ENCODE measurements at regions not wholly inside any gene's neighbourhood (a gene's known extent, or its start where the extent isn't known, plus 50 kb on each side); places are given as distances from the start of the nearest gene placed in this dataset.
A peak's percentile ranks its signal among the peaks of the same experiment; 100 is the strongest.

DNA sequence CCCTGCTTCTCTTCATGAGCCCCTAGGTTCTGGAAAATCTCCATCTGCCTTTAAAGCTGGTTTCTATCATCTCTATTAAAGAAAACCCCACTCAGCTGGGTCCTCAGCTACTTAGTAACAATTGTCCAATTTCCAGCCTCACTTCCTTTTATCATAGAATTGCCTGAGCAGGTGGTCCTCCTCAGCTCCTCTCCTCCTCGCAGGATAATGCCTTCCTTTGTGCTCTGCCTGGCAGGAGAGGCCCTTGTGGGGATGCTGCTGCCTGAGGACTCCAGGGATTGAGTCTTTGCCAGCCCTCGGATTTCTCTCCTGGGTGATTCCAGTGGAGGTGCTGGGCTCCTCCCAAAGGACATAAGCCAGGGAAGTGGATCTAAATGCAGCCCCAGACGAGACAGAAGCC is 448.3 kb downstream of the INSC start:
- Histone ChIP-seq H3K27ac (no peak overlapping the region), H3K9ac (ENCODE audit: insufficient read length) (no peak overlapping the region), H3K9me3 (ENCODE audit: low read depth, low read length) (no peaks in the 10 kb centered on the region), H3K4me3 (no peak overlapping the region), H3K36me3 (ENCODE audit: insufficient read depth, low read length) (no peaks in the 10 kb centered on the region)
- TF ChIP-seq EZH2 (IDR thresholded peaks at IDR 0.05) (no peak), FOXP2 (optimal IDR thresholded peaks at IDR 0.05; ENCODE audit: control extremely low read depth, extremely low read length, insufficient read depth) (no peak), POLR2AphosphoS5 (IDR thresholded peaks at IDR 0.05; ENCODE audit: borderline replicate concordance, low read depth, low read length) (no peak)
- no peak for DNase-seq (ENCODE audit: low read depth, low spot score)

- DNase-seq (ENCODE audit: low read depth, low spot score) = no peak
- no peak overlapping the region for H3K4me3 ChIP-seq
- no peak overlapping the region for H3K9ac ChIP-seq (ENCODE audit: insufficient read length)
- H3K27ac ChIP-seq = no peak overlapping the region
- TF ChIP-seq POLR2AphosphoS5 (IDR thresholded peaks at IDR 0.05; ENCODE audit: borderline replicate concordance, low read depth, low read length) (no peak), EZH2 (IDR thresholded peaks at IDR 0.05) (no peak), FOXP2 (optimal IDR thresholded peaks at IDR 0.05; ENCODE audit: control extremely low read depth, extremely low read length, insufficient read depth) (no peak)
- no peaks in the 10 kb centered on the region for H3K36me3 ChIP-seq (ENCODE audit: insufficient read depth, low read length)
- no peaks in the 10 kb centered on the region for H3K9me3 ChIP-seq (ENCODE audit: low read depth, low read length)
These were observed 451.2 kb downstream of the INSC start for GRCh38 chr11:15565880-15566279.

DNA sequence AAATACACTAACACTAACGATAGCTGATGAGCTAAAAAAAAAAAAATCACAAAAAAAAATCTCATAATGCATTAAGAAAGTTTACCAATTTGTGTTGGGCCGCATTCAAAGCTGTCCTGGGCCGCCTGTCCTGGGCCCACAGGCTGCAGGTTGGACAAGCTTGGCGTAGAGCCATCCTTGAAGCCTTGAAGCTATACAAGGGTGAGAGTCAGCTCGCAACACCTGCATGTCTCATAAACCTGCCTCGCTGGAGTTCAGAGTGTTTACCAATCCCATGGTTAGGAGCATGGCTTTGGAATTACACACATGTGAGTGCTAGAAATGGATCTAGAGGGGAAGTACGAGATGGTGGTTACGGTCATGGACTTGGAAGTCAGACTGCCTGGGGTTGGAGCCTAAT is 453.7 kb downstream of the INSC start:
- Histone ChIP-seq H3K9me3 (ENCODE audit: low read depth, low read length) (no peaks in the 10 kb centered on the region), H3K27ac (no peak overlapping the region), H3K9ac (ENCODE audit: insufficient read length) (no peak overlapping the region), H3K4me3 (no peak overlapping the region), H3K36me3 (ENCODE audit: insufficient read depth, low read length) (no peaks in the 10 kb centered on the region)
- DNase-seq (ENCODE audit: low read depth, low spot score) = no peak
- no peak for TF ChIP-seq EZH2 (IDR thresholded peaks at IDR 0.05)
- TF ChIP-seq POLR2AphosphoS5 (IDR thresholded peaks at IDR 0.05; ENCODE audit: borderline replicate concordance, low read depth, low read length) = no peak
- TF ChIP-seq FOXP2 (optimal IDR thresholded peaks at IDR 0.05; ENCODE audit: control extremely low read depth, extremely low read length, insufficient read depth) = no peak

DNA sequence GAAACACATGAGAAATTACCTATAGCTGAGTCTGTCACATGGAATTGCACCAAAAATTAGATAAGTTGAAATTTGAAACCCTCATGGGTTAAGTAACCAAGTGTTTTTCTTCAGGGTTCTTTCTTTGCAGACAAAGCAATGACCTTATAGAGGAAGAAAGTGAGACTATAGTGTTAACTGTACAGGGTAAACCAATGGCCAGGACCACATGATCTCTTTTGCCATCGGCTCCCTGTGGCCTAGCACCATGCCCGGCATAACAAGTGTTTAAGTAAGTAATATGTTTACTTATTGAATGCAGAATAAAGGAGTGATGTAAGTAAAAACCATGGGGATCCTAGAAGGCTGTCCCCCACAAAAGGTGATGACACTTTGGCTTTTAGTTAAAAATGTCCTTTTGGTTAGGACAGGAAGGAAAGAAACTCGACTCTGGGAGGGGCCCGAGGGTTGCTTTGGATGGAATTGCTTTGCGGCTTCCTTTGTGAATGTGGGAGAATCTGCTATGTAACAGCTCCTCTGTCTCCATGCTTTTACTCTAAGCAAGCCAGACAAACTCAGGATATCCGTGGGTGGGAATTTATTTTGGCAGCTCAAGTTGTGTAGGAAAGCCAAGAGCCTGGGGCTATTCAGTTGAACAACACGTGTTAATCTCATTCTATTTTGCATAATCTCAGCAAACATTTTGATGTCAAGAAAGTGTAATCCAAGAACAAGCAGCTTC is 454.7 kb downstream of the INSC start:
- no peak overlapping the region for H3K9ac ChIP-seq (ENCODE audit: insufficient read length)
- no peak overlapping the region for H3K4me3 ChIP-seq
- no peak for TF ChIP-seq EZH2 (IDR thresholded peaks at IDR 0.05)
- no peak for TF ChIP-seq FOXP2 (optimal IDR thresholded peaks at IDR 0.05; ENCODE audit: control extremely low read depth, extremely low read length, insufficient read depth)
- no peak for TF ChIP-seq POLR2AphosphoS5 (IDR thresholded peaks at IDR 0.05; ENCODE audit: borderline replicate concordance, low read depth, low read length)
- H3K9me3 ChIP-seq (ENCODE audit: low read depth, low read length) = no peaks in the 10 kb centered on the region
- no peaks in the 10 kb centered on the region for H3K36me3 ChIP-seq (ENCODE audit: insufficient read depth, low read length)
- H3K27ac ChIP-seq = no peak overlapping the region
- peak; percentile 62 for DNase-seq (ENCODE audit: low read depth, low spot score)

- H3K9ac ChIP-seq (ENCODE audit: insufficient read length) = no peak overlapping the region
- H3K4me3 ChIP-seq = no peak overlapping the region
- H3K9me3 ChIP-seq (ENCODE audit: low read depth, low read length) = no peaks in the 10 kb centered on the region
- DNase-seq (ENCODE audit: low read depth, low spot score) = no peak
- TF ChIP-seq EZH2 (IDR thresholded peaks at IDR 0.05) (no peak), POLR2AphosphoS5 (IDR thresholded peaks at IDR 0.05; ENCODE audit: borderline replicate concordance, low read depth, low read length) (no peak), FOXP2 (optimal IDR thresholded peaks at IDR 0.05; ENCODE audit: control extremely low read depth, extremely low read length, insufficient read depth) (no peak)
- H3K27ac ChIP-seq = no peak overlapping the region
- H3K36me3 ChIP-seq (ENCODE audit: insufficient read depth, low read length) = no peaks in the 10 kb centered on the region
These were observed 460.7 kb downstream of the INSC start for GRCh38 chr11:15575409-15575808.

- H3K4me3 ChIP-seq = no peak overlapping the region
- no peaks in the 10 kb centered on the region for H3K36me3 ChIP-seq (ENCODE audit: insufficient read depth, low read length)
- no peak overlapping the region for H3K9ac ChIP-seq (ENCODE audit: insufficient read length)
- H3K27ac ChIP-seq = no peak overlapping the region
- no peak for TF ChIP-seq EZH2 (IDR thresholded peaks at IDR 0.05)
- TF ChIP-seq POLR2AphosphoS5 (IDR thresholded peaks at IDR 0.05; ENCODE audit: borderline replicate concordance, low read depth, low read length) = no peak
- TF ChIP-seq FOXP2 (optimal IDR thresholded peaks at IDR 0.05; ENCODE audit: control extremely low read depth, extremely low read length, insufficient read depth) = no peak
- no peak for DNase-seq (ENCODE audit: low read depth, low spot score)
- no peaks in the 10 kb centered on the region for H3K9me3 ChIP-seq (ENCODE audit: low read depth, low read length)
These were observed 462.0 kb downstream of the INSC start for GRCh38 chr11:15576769-15577168.

GRCh38 chr11:15577519-15577918 is 462.8 kb downstream of the INSC start:
- H3K4me3 ChIP-seq = no peak overlapping the region
- no peak overlapping the region for H3K27ac ChIP-seq
- TF ChIP-seq FOXP2 (optimal IDR thresholded peaks at IDR 0.05; ENCODE audit: control extremely low read depth, extremely low read length, insufficient read depth) (no peak), POLR2AphosphoS5 (IDR thresholded peaks at IDR 0.05; ENCODE audit: borderline replicate concordance, low read depth, low read length) (no peak), EZH2 (IDR thresholded peaks at IDR 0.05) (no peak)
- H3K36me3 ChIP-seq (ENCODE audit: insufficient read depth, low read length) = no peaks in the 10 kb centered on the region
- H3K9ac ChIP-seq (ENCODE audit: insufficient read length) = no peak overlapping the region
- no peak for DNase-seq (ENCODE audit: low read depth, low spot score)
- H3K9me3 ChIP-seq (ENCODE audit: low read depth, low read length) = no peaks in the 10 kb centered on the region

- no peaks in the 10 kb centered on the region for H3K9me3 ChIP-seq (ENCODE audit: low read depth, low read length)
- H3K9ac ChIP-seq (ENCODE audit: insufficient read length) = no peak overlapping the region
- no peak overlapping the region for H3K27ac ChIP-seq
- TF ChIP-seq POLR2AphosphoS5 (IDR thresholded peaks at IDR 0.05; ENCODE audit: borderline replicate concordance, low read depth, low read length) (no peak), EZH2 (IDR thresholded peaks at IDR 0.05) (no peak), FOXP2 (optimal IDR thresholded peaks at IDR 0.05; ENCODE audit: control extremely low read depth, extremely low read length, insufficient read depth) (no peak)
- H3K4me3 ChIP-seq = no peak overlapping the region
- H3K36me3 ChIP-seq (ENCODE audit: insufficient read depth, low read length) = no peaks in the 10 kb centered on the region
- DNase-seq (ENCODE audit: low read depth, low spot score) = no peak
These were observed 464.7 kb downstream of the INSC start for GRCh38 chr11:15579287-15580001.

Data from SK-N-MC (cell line).